ENCODE measurements at regions not wholly inside any gene's neighbourhood (a gene's known extent, or its start where the extent isn't known, plus 50 kb on each side); places are given as distances from the start of the nearest gene placed in this dataset.

GRCh38 chr10:93206652-93207051 lies 133.0 kb downstream of the CYP26A1 start:
- DNase-seq (ENCODE audit: extremely low read depth, low read depth), result no peak
- TF ChIP-seq CTCF (IDR thresholded peaks at IDR 0.05; ENCODE audit: low read depth, low read length), result no peak

GRCh38 chr10:93208717-93209464 lies 135.2 kb downstream of the CYP26A1 start:
- TF ChIP-seq CTCF (IDR thresholded peaks at IDR 0.05; ENCODE audit: low read depth, low read length), result no peak
- no peak for DNase-seq (ENCODE audit: extremely low read depth, low read depth)

- DNase-seq (ENCODE audit: extremely low read depth, low read depth), result no peak
- no peak for TF ChIP-seq CTCF (IDR thresholded peaks at IDR 0.05; ENCODE audit: low read depth, low read length)
Measured at GRCh38 chr10:93211991-93212390, 138.3 kb downstream of the CYP26A1 start.

GRCh38 chr10:93215312-93215711 lies 141.6 kb downstream of the CYP26A1 start:
- TF ChIP-seq CTCF (IDR thresholded peaks at IDR 0.05; ENCODE audit: low read depth, low read length), result no peak
- no peak for DNase-seq (ENCODE audit: extremely low read depth, low read depth)

GRCh38 chr10:93216341-93216985 lies 142.8 kb downstream of the CYP26A1 start:
- TF ChIP-seq CTCF (IDR thresholded peaks at IDR 0.05; ENCODE audit: low read depth, low read length), result no peak

GRCh38 chr10:93218386-93218785 lies 144.7 kb downstream of the CYP26A1 start:
- DNase-seq (ENCODE audit: extremely low read depth, low read depth), result no peak
- no peak for TF ChIP-seq CTCF (IDR thresholded peaks at IDR 0.05; ENCODE audit: low read depth, low read length)

More at GRCh38 chr10:93216341-93216985, 142.8 kb downstream of the CYP26A1 start:
- no peak for DNase-seq (ENCODE audit: extremely low read depth, low read depth)

- TF ChIP-seq CTCF (IDR thresholded peaks at IDR 0.05; ENCODE audit: low read depth, low read length), result no peak
- DNase-seq (ENCODE audit: extremely low read depth, low read depth), result no peak
Measured at GRCh38 chr10:93219347-93219746, 145.7 kb downstream of the CYP26A1 start.

All from AG09319 (cell line).